IMR-90 (cell line): ENCODE measurements at regions not wholly inside any gene's neighbourhood (a gene's known extent, or its start where the extent isn't known, plus 50 kb on each side); places are given as distances from the start of the nearest gene placed in this dataset.
A peak's percentile ranks its signal among the peaks of the same experiment; 100 is the strongest.

Experiments used
- ATAC-seq: fragments of 200-7000 bp; cut with Tn5 transposase; 2 replicates; pipeline ENCODE4 v1.9.1; 2020; ENCODE audit warnings: low read depth, mild to moderate bottlenecking, moderate library complexity
- BruUV-seq: library from RNA; stranded (reverse); fragments of 400-500 nt; replicated peaks from 2 replicates; lab custom pipeline; 2021; lab: Mats Ljungman, UMichigan
- CTCF ChIA-PET: fragments of 300-600 bp; formaldehyde crosslinking; extraction: SDS; loops from one replicate; lab custom pipeline; 2021; ENCODE audit warnings: antibody characterized with exemption; lab: Yijun Ruan, JAX
- POLR2A ChIA-PET: fragments of 300-600 bp; sonication (Branson Sonifier 250); formaldehyde crosslinking; loops from one replicate; lab custom pipeline; 2022; ENCODE audit warnings: antibody characterized with exemption; ENCODE audit not compliant: unreplicated experiment; lab: Charles Lee
- DNase-seq: peaks from one replicate; pipeline ENCODE4 v3.0.0; 2013
- H2AFZ ChIP-seq: replicated peaks from 2 replicates; pipeline ENCODE3; 2013; ENCODE audit warnings: low read length, mild to moderate bottlenecking; ENCODE audit not compliant: poor library complexity
- H2AK5ac ChIP-seq: 2 replicates; pipeline ENCODE4 v1.6.1; 2013; ENCODE audit warnings: low read depth, low read length, inconsistent platforms
- H2AK9ac ChIP-seq: replicated peaks from 2 replicates; pipeline ENCODE3; 2013; ENCODE audit warnings: mild to moderate bottlenecking, low read depth, low read length, moderate library complexity; ENCODE audit not compliant: poor library complexity
- H2BK120ac ChIP-seq: 2 replicates; pipeline ENCODE4 v1.6.1; 2013; ENCODE audit warnings: low read depth, low read length, inconsistent platforms
- H2BK15ac ChIP-seq: 3 replicates; pipeline ENCODE4 v1.6.1; 2013; ENCODE audit warnings: low read depth, low read length, inconsistent platforms
- H2BK20ac ChIP-seq: 2 replicates; pipeline ENCODE4 v1.6.1; 2013; ENCODE audit warnings: low read depth, mild to moderate bottlenecking, inconsistent platforms, low read length, moderate library complexity
- H2BK5ac ChIP-seq: 2 replicates; pipeline ENCODE4 v1.6.1; 2013; ENCODE audit warnings: mild to moderate bottlenecking, low read depth, low read length, inconsistent platforms; ENCODE audit not compliant: poor library complexity, severe bottlenecking
- H3K14ac ChIP-seq: replicated peaks from 2 replicates; pipeline ENCODE4 v1.6.1; 2013; ENCODE audit warnings: low read depth, low read length, inconsistent platforms
- H3K18ac ChIP-seq: 2 replicates; pipeline ENCODE4 v1.6.1; 2013; ENCODE audit warnings: low read depth, low read length, control low read depth
- H3K23ac ChIP-seq: 2 replicates; pipeline ENCODE4 v1.6.1; 2013; ENCODE audit warnings: low read depth, low read length, inconsistent platforms
- H3K27ac ChIP-seq: 2 replicates; pipeline ENCODE4 v1.5.1; 2013; ENCODE audit warnings: mild to moderate bottlenecking, control low read depth, low read length; ENCODE audit not compliant: insufficient read depth
- H3K27me3 ChIP-seq: 2 replicates; pipeline ENCODE4 v1.6.1; 2013; ENCODE audit warnings: low read length; ENCODE audit not compliant: control insufficient read depth, insufficient read depth
- H3K36me3 ChIP-seq: 2 replicates; pipeline ENCODE4 v1.6.1; 2013; ENCODE audit warnings: low read length, mixed read lengths; ENCODE audit not compliant: control insufficient read depth, insufficient read depth
- H3K4ac ChIP-seq: 2 replicates; pipeline ENCODE4 v1.6.1; 2013; ENCODE audit warnings: low read depth, low read length, inconsistent platforms
- H3K4me1 ChIP-seq: 2 replicates; pipeline ENCODE4 v1.6.1; 2013; ENCODE audit warnings: low read length, mixed read lengths; ENCODE audit not compliant: control insufficient read depth, insufficient read depth
- H3K4me2 ChIP-seq: 2 replicates; pipeline ENCODE4 v1.6.1; 2013; ENCODE audit warnings: low read depth, mild to moderate bottlenecking, control low read depth, low read length, moderate library complexity
- H3K4me3 ChIP-seq: 2 replicates; pipeline ENCODE4 v1.5.1; 2013; ENCODE audit warnings: low read depth, mild to moderate bottlenecking, control low read depth, low read length, moderate library complexity; ENCODE audit not compliant: insufficient read depth
- H3K56ac ChIP-seq: 2 replicates; pipeline ENCODE4 v1.6.1; 2013; ENCODE audit warnings: low read length, inconsistent platforms; ENCODE audit not compliant: insufficient read depth; ENCODE audit errors: extremely low read depth
- H3K79me1 ChIP-seq, 2 experiments: 2 replicates each; pipeline ENCODE4 v1.6.1; 2013; ENCODE audit warnings: low read length in 2 of 2, inconsistent platforms in 1 of 2, low read depth in 1 of 2
- H3K9ac ChIP-seq: 2 replicates; pipeline ENCODE4 v1.6.1; 2013; ENCODE audit warnings: low read depth, low read length, control low read depth
- H3K9me1 ChIP-seq: 2 replicates; pipeline ENCODE4 v1.6.1; 2013; ENCODE audit warnings: low read length, inconsistent platforms; ENCODE audit not compliant: insufficient read depth
- H3K9me3 ChIP-seq: 2 replicates; pipeline ENCODE4 v1.6.1; 2013; ENCODE audit warnings: low read length; ENCODE audit not compliant: control insufficient read depth, insufficient read depth
- H4K20me1 ChIP-seq: 2 replicates; pipeline ENCODE4 v1.6.1; 2013; ENCODE audit warnings: low read length, inconsistent platforms; ENCODE audit not compliant: insufficient read depth
- H4K5ac ChIP-seq: 2 replicates; pipeline ENCODE4 v1.6.1; 2013; ENCODE audit warnings: mild to moderate bottlenecking, low read depth, low read length, control low read depth
- H4K8ac ChIP-seq, 2 experiments: 2 replicates each; pipeline ENCODE4 v1.6.1; 2013; ENCODE audit warnings: low read depth in 2 of 2, low read length in 2 of 2, control low read depth in 1 of 2, inconsistent platforms in 1 of 2
- H4K91ac ChIP-seq: 2 replicates; pipeline ENCODE4 v1.6.1; 2013; ENCODE audit warnings: low read depth, low read length, inconsistent platforms; ENCODE audit not compliant: insufficient read depth
- CEBPB ChIP-seq: IDR thresholded peaks from 2 replicates; pipeline ENCODE4 v1.6.1; 2012; ENCODE audit warnings: low read depth, low read length, improper control_type of control experiment
- CHD1 ChIP-seq: IDR thresholded peaks from 2 replicates; pipeline ENCODE4 v1.6.1; 2012; ENCODE audit warnings: low read depth, low read length, improper control_type of control experiment
- ELK1 ChIP-seq: fragments of 150-350 bp; IDR thresholded peaks from 2 replicates; pipeline ENCODE4 v1.6.1; 2016; ENCODE audit warnings: low read depth, mild to moderate bottlenecking, low read length, moderate library complexity, borderline replicate concordance
- FOS ChIP-seq: fragments of 150-350 bp; IDR thresholded peaks from 2 replicates; pipeline ENCODE4 v1.6.1; 2016; ENCODE audit warnings: low read depth, low read length
- MAZ ChIP-seq: IDR thresholded peaks from 2 replicates; pipeline ENCODE4 v1.6.1; 2012; ENCODE audit warnings: low read depth, mild to moderate bottlenecking, low read length, improper control_type of control experiment, moderate library complexity, borderline replicate concordance
- NFE2L2 ChIP-seq: fragments of 150-350 bp; IDR thresholded peaks from 2 replicates; pipeline ENCODE4 v1.6.1; 2016; ENCODE audit warnings: low read depth, mild to moderate bottlenecking, low read length
- POLR2A ChIP-seq: IDR thresholded peaks from 2 replicates; pipeline ENCODE4 v1.6.1; 2012; ENCODE audit warnings: mild to moderate bottlenecking, low read depth, low read length
- RCOR1 ChIP-seq: IDR thresholded peaks from 2 replicates; pipeline ENCODE4 v1.6.1; 2012; ENCODE audit warnings: mild to moderate bottlenecking, low read length, improper control_type of control experiment; ENCODE audit not compliant: insufficient replicate concordance
- RFX5 ChIP-seq: IDR thresholded peaks from 2 replicates; pipeline ENCODE4 v1.8.0; 2012; ENCODE audit warnings: low read depth, mild to moderate bottlenecking, low read length, moderate library complexity
- WGBS, 2 experiments: methylation state at CpG; one replicate each; pipeline versions ENCODE4 v1.1.5 to v1.1.7; 2013; ENCODE audit warnings: missing lambda C conversion rate in 2 of 2; ENCODE audit not compliant: insufficient read length in 1 of 2; ENCODE audit errors: extremely low coverage in 2 of 2; 5-methylcytosine and 5-hydroxymethylcytosine counted together
- dilution Hi-C: fragments of 300-500 bp; cut with HindIII; formaldehyde crosslinking; loops from one replicate; pipeline ENCODE4 v1.14.3; 2018; ENCODE audit warnings: low sequenced_read_pairs; ENCODE audit not compliant: unreplicated experiment
- in situ Hi-C: fragments of 300-500 bp; cut with MboI; formaldehyde crosslinking; loops from 3 replicates; pipeline ENCODE4 v1.14.3; 2019; ENCODE audit warnings: low sequenced_read_pairs, inconsistent platforms, mixed read lengths
- intact Hi-C: fragments of 100-400 bp; cut with micrococcal nuclease; formaldehyde crosslinking; loops from 2 replicates; pipeline ENCODE4 v1.10.0; 2022
- TF ChIP-seq, protein P1 (sequence below): fragments of 150-350 bp; IDR thresholded peaks from 2 replicates; pipeline ENCODE4 v1.6.1; 2017; ENCODE audit warnings: mild to moderate bottlenecking, antibody characterized with exemption, low read length, low read depth

GRCh38 chr14:61103541-61104339 lies 122.7 kb downstream of the SLC38A6 start (continued):
- TF ChIP-seq MAZ = peak; percentile 99
- TF ChIP-seq RFX5 = no peak

- peak overlapping the region; percentile 86 for H3K14ac ChIP-seq
- CTCF ChIA-PET = no interaction called here
- peaks cover 32% of the 10 kb centered on the region for H3K9me1 ChIP-seq
- peak overlapping the region; percentile 70 for H4K5ac ChIP-seq
- H3K4me2 ChIP-seq = no peak overlapping the region; the same call in none of the 2 replicates
- no peaks in the 10 kb centered on the region for H4K20me1 ChIP-seq
- H4K91ac ChIP-seq = peak overlapping the region; percentile 99
- H2AK5ac ChIP-seq = peak overlapping the region; percentile 96
- no peaks in the 10 kb centered on the region for H3K27me3 ChIP-seq
- POLR2A ChIA-PET = interaction anchor here (0.8 to 1.1 kb wide), 3 partner anchors 43 to 453 kb away, joined by 3 to 6 read pairs (median 4); partner anchors contain the start of gene SIX1
- H3K4ac ChIP-seq = peak overlapping the region; percentile 98
- in situ Hi-C loops = no loop called here
- peaks cover 39% of the 10 kb centered on the region for H3K4me1 ChIP-seq
- no peak for ATAC-seq
- TF ChIP-seq CEBPB = no peak
- TF ChIP-seq ELK1 = no peak
- TF ChIP-seq, protein P1, sequence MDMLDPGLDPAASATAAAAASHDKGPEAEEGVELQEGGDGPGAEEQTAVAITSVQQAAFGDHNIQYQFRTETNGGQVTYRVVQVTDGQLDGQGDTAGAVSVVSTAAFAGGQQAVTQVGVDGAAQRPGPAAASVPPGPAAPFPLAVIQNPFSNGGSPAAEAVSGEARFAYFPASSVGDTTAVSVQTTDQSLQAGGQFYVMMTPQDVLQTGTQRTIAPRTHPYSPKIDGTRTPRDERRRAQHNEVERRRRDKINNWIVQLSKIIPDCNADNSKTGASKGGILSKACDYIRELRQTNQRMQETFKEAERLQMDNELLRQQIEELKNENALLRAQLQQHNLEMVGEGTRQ = no peak
- no peak for TF ChIP-seq POLR2A
- no peak for TF ChIP-seq RCOR1
- TF ChIP-seq FOS = no peak
- TF ChIP-seq CHD1 = no peak
- no peak for TF ChIP-seq RFX5
- TF ChIP-seq NFE2L2 = no peak
- no peak for TF ChIP-seq MAZ
- no TSS peak for BruUV-seq
- H3K79me1 ChIP-seq = peaks cover 0 to 13% of the 10 kb centered on the region in 2 experiments; a peak in 2 of 4 replicates
- peak overlapping the region; percentile 91 to 98 for H4K8ac ChIP-seq
- peak overlapping the region; percentile 97 for H3K23ac ChIP-seq
- peak overlapping the region; percentile 80 for H2AFZ ChIP-seq
- intact Hi-C loops = loop anchor here (2.0 to 5.0 kb wide), 5 partner anchors 76 to 456 kb away; partner anchors contain the start of genes SIX1, SIX4, SLC38A6 and TRMT5
- no peaks in the 10 kb centered on the region for H3K36me3 ChIP-seq
- no CpG with 5 or more reads among the region's 10 CpGs for WGBS, 2 experiments
- dilution Hi-C loops = no loop called here
- H2BK5ac ChIP-seq = peak overlapping the region; percentile 98
- H3K18ac ChIP-seq = peak overlapping the region; percentile 77
- peak overlapping the region; percentile 98 for H2BK120ac ChIP-seq
- no peak overlapping the region for H3K4me3 ChIP-seq
- H2BK20ac ChIP-seq = peak overlapping the region; percentile 99
- H3K27ac ChIP-seq = peak overlapping the region; percentile 95
- peak overlapping the region; percentile 92 for H2AK9ac ChIP-seq
- peak overlapping the region; percentile 97 for H2BK15ac ChIP-seq
- peak overlapping the region; percentile 60 for H3K9ac ChIP-seq
- H3K56ac ChIP-seq = peak overlapping the region; percentile 98
- peaks cover 2% of the 10 kb centered on the region; the same call in 1 of the 2 replicates for H3K9me3 ChIP-seq
- no peak for DNase-seq
These were observed 121.8 kb downstream of the SLC38A6 start for GRCh38 chr14:61102549-61103466.
